ENCODE measurements at regions not wholly inside any gene's neighbourhood (a gene's known extent, or its start where the extent isn't known, plus 50 kb on each side); places are given as distances from the start of the nearest gene placed in this dataset.
A peak's percentile ranks its signal among the peaks of the same experiment; 100 is the strongest.

- TF ChIP-seq JUND (IDR thresholded peaks at IDR 0.05; ENCODE audit: low read depth) = no peak
- DNase-seq (ENCODE audit: low read depth in 1 of 2, low spot score in 1 of 2) = no peak
- in situ Hi-C loops (cut with HindIII; ENCODE audit: low pct_unique_long_range_greater_than_20kb, low sequenced_read_pairs) = no loop called here
These were observed 104.0 kb upstream of the SEL1L start for GRCh38 chr14:81637639-81638038.

DNA sequence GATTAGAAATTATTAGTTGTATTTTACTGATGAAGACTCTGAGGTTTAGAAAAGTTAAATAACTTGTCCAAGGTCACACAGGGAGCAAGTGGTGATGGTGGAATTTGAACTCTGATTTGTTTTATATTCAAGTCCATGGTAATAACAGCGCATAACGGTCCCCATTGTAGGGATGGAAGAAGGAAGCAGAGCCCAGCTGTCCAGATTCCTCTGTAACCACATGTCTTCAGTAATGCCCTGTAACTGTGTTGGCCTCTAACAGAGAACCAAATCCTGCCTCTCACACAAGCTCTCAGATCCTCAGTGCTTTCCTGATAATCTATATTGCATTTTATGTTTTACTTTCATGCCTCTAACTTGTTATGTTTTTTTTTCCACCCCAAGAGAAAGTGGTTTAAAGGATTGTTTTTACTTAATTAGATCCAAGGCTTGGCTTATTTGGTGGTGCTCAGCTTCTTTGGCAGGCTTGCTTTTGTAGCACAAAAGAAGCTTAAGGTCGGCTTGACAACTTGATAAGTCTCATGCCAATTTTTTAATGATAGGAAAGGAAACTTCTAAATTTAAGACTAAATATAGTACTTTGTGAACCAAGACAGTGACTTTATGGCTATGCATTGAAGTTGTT is 105.1 kb upstream of the SEL1L start:
- in situ Hi-C loops (cut with HindIII; ENCODE audit: low pct_unique_long_range_greater_than_20kb, low sequenced_read_pairs) = no loop called here
- no peak for DNase-seq (ENCODE audit: low read depth in 1 of 2, low spot score in 1 of 2)
- no peak for TF ChIP-seq JUND (IDR thresholded peaks at IDR 0.05; ENCODE audit: low read depth)

- in situ Hi-C loops (cut with HindIII; ENCODE audit: low pct_unique_long_range_greater_than_20kb, low sequenced_read_pairs) = no loop called here
These were observed 120.0 kb upstream of the SEL1L start for GRCh38 chr14:81653626-81654025.

DNA sequence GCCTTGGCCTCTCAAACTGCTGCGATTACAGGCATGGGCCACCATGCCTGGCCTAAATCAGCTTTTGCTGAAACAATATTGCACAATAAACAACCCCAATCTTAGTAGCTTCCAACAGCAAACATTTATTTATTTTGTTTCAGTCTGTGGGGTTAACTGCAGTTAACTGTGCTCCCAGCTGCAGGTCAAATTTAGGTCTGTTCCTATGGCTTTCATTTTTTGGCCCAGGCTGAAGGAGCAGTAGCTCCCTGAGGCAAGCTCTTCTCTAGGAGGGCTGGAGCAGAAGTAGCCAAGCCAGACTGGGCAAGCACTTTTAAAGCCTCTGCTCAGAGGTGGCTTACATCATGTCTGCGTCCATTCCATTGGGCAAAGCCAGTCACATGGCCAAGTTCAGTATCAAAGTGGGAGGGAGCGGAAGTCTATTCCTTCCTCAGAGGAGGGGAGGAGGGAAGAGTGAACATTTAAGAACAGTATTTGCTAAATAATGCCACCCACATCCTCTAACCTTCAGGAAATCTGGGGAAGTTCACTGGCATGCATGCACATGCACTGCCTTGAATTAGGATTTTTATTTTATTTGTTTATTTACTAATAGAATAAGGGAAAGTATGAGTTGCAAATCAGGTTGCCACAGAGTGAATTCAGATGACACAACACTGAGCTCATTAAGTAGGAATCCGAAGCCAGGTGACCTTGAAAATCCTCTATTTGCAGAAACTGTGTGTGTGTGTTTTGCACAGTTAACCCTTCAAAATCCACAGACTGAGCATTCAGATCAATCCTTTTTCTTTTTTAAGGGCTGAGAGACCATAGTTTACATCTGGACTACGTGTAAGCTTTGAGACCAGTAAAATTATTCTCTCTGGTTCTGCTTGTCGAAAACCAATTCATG is 122.0 kb upstream of the SEL1L start:
- in situ Hi-C loops (cut with HindIII; ENCODE audit: low pct_unique_long_range_greater_than_20kb, low sequenced_read_pairs) = no loop called here
- DNase-seq (ENCODE audit: low read depth in 1 of 2, low spot score in 1 of 2) = peak in 1 of 2 experiments; percentile 83
- no peak for TF ChIP-seq JUND (IDR thresholded peaks at IDR 0.05; ENCODE audit: low read depth)

More at GRCh38 chr14:81653626-81654025, 120.0 kb upstream of the SEL1L start:
- no peak for TF ChIP-seq JUND (IDR thresholded peaks at IDR 0.05; ENCODE audit: low read depth)
- no peak for DNase-seq (ENCODE audit: low read depth in 1 of 2, low spot score in 1 of 2)

DNA sequence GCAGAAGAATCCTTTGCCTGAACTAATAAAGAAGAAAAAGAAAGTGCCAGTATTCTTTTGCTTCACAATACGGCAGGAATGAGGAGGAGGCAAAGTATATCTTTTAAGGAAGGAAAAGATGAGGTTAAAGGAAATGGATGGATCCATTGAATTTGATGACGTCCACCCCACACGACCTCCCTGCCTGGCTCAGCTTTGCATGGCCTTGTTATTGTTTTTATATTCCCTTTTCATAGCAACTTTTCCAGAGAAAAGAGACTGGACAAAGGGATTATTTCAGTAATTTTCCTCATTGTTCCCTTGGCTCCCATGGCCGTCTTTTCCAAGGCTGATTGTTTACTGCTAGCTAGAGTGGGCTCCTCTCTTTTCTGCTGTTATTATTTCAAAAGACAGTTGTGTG is 123.2 kb upstream of the SEL1L start:
- TF ChIP-seq JUND (IDR thresholded peaks at IDR 0.05; ENCODE audit: low read depth) = no peak
- in situ Hi-C loops (cut with HindIII; ENCODE audit: low pct_unique_long_range_greater_than_20kb, low sequenced_read_pairs) = no loop called here
- DNase-seq (ENCODE audit: low read depth in 1 of 2, low spot score in 1 of 2) = no peak

DNA sequence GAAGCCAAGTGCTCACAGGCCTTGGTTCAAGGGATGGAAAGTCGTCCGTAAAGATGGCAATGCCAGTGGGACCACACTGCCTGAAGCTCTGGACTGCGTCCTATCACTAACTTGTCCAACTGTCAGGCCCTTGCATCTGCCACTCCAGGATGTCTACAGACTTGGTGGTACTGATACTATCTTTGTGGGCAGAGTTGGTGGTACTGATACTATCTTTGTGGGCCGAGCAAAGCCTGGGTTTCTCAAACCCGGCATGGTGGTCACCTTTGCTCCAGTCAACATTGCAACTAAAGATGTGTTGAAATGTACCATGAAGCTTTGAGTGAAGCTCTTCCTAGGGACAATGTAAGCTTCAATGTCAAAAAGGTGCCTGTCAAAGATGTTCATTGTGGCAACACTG is 128.4 kb upstream of the SEL1L start:
- in situ Hi-C loops (cut with HindIII; ENCODE audit: low pct_unique_long_range_greater_than_20kb, low sequenced_read_pairs) = no loop called here
- no peak for DNase-seq (ENCODE audit: low read depth in 1 of 2, low spot score in 1 of 2)

DNA sequence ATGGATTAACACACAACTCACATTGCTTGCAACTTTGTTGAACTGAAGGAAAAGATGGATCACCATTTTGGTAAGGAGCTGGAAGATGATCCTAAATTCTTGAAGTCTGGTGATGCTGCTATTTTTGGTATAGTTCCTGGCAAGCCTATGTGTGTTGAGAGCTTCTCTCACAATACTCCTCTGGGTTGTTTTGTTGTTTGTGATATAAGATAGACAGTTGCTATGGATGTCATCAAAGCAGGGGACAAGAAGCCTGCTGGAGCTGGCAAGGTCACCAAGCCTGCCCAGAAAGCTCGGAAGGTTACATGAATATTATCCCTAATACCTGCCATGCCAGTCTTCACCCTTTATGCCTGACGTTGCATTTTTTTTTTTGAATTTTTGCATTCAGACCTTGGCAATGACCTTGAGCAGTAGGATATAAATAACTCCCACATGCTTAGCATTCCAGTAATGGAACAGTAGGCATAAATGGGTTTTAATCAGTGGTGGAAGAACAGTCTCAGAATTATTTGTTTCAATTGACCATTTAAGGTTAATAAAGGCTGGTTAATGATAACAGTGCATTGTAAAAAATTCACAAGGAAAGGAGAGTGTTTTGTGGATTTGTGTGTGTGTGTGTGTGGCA is 129.0 kb upstream of the SEL1L start:
- in situ Hi-C loops (cut with HindIII; ENCODE audit: low pct_unique_long_range_greater_than_20kb, low sequenced_read_pairs) = no loop called here
- no peak for DNase-seq (ENCODE audit: low read depth in 1 of 2, low spot score in 1 of 2)
- TF ChIP-seq JUND (IDR thresholded peaks at IDR 0.05; ENCODE audit: low read depth) = no peak

More for the DNA sequence above, 128.4 kb upstream of the SEL1L start:
- TF ChIP-seq JUND (IDR thresholded peaks at IDR 0.05; ENCODE audit: low read depth) = no peak

DNA sequence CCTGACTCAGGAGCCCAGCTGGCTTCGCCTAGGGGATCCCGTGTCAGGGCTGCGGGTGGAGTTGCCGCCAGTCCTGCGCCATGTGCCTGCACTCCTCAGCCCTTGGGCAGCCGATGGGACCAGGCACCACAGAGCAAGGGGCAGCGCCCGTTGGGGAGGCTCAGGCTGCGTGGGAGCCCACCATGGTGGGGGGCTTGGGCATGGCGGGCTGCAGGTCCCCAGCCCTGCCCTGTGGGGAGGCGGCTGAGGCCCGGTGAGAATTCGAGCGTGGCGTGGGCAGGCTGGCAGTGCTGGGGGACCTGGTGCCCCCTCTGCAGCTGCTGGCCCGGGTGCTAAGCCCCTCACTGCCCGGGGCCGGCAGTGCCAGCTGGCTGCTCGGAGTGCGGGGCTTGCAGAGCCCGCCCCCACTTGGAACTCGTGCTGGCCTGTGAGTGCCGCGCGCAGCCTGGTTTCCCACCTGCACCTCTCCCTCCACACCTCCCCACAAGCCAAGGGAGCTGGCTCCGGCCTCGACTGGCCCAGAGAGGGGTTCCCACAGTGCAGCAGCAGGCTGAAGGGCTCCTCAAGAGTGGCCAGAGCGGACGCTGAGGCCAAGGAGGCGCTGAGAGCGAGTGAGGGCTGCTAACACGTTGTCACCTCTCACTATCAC is 135.1 kb upstream of the SEL1L start:
- in situ Hi-C loops (cut with HindIII; ENCODE audit: low pct_unique_long_range_greater_than_20kb, low sequenced_read_pairs) = no loop called here
- no peak for DNase-seq (ENCODE audit: low read depth in 1 of 2, low spot score in 1 of 2)
- no peak for TF ChIP-seq JUND (IDR thresholded peaks at IDR 0.05; ENCODE audit: low read depth)

GRCh38 chr14:81669308-81669707 is 135.7 kb upstream of the SEL1L start:
- DNase-seq (ENCODE audit: low read depth in 1 of 2, low spot score in 1 of 2) = peak in 1 of 2 experiments; percentile 20
- in situ Hi-C loops (cut with HindIII; ENCODE audit: low pct_unique_long_range_greater_than_20kb, low sequenced_read_pairs) = no loop called here
- TF ChIP-seq JUND (IDR thresholded peaks at IDR 0.05; ENCODE audit: low read depth) = no peak

DNA sequence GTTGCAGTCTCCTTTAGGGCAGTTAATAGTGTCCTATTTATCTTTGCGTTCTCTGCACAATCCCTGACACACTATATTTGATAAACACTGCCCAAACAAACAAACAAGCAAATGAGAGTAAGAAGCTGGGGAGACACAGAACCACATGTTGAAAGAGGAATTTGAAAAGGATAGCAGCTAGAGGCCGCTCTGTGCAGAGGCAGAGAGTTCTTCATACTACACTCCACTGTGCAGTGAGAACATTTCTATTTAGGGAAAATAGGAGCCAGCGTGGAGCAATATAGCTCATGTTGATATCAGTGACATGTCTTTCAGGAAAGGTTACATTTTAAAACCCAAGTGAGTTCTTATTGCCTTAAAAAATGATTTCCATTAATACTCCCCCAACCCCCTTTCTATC is 140.3 kb upstream of the SEL1L start:
- DNase-seq (ENCODE audit: low read depth in 1 of 2, low spot score in 1 of 2) = peak in 1 of 2 experiments; percentile 19
- in situ Hi-C loops (cut with HindIII; ENCODE audit: low pct_unique_long_range_greater_than_20kb, low sequenced_read_pairs) = no loop called here
- TF ChIP-seq JUND (IDR thresholded peaks at IDR 0.05; ENCODE audit: low read depth) = no peak

GRCh38 chr14:81676395-81676794 is 142.7 kb upstream of the SEL1L start:
- in situ Hi-C loops (cut with HindIII; ENCODE audit: low pct_unique_long_range_greater_than_20kb, low sequenced_read_pairs) = no loop called here
- DNase-seq (ENCODE audit: low read depth in 1 of 2, low spot score in 1 of 2) = no peak
- TF ChIP-seq JUND (IDR thresholded peaks at IDR 0.05; ENCODE audit: low read depth) = no peak

GRCh38 chr14:81676879-81677278 is 143.2 kb upstream of the SEL1L start:
- TF ChIP-seq JUND (IDR thresholded peaks at IDR 0.05; ENCODE audit: low read depth) = no peak
- in situ Hi-C loops (cut with HindIII; ENCODE audit: low pct_unique_long_range_greater_than_20kb, low sequenced_read_pairs) = no loop called here

More at GRCh38 chr14:81676879-81677278, 143.2 kb upstream of the SEL1L start:
- no peak for DNase-seq (ENCODE audit: low read depth in 1 of 2, low spot score in 1 of 2)

Data from T47D (cell line).